ENCODE measurements at regions not wholly inside any gene's neighbourhood (a gene's known extent, or its start where the extent isn't known, plus 50 kb on each side); places are given as distances from the start of the nearest gene placed in this dataset.

- no peak for TF ChIP-seq POLR2A (IDR thresholded peaks at IDR 0.05)
- TF ChIP-seq CTCF (IDR thresholded peaks at IDR 0.05) = no peak
Measured at GRCh38 chr13:103757361-103757760, 691.1 kb upstream of the SLC10A2 start.

GRCh38 chr13:103754783-103755182 is 688.6 kb upstream of the SLC10A2 start:
- H3K4me3 ChIP-seq (ENCODE audit: low read depth, poor library complexity, severe bottlenecking) = no peak overlapping the region
- 78 to 80% methylated on average over 2 of the region's 2 CpGs for WGBS, 2 donors
- DNase-seq (ENCODE audit: low spot score in 2 of 2) = no peak
- no peak for TF ChIP-seq POLR2A (IDR thresholded peaks at IDR 0.05)
- no peak for TF ChIP-seq CTCF (IDR thresholded peaks at IDR 0.05)
- intact Hi-C loops (cut with DNase I; ENCODE audit: low total_unique reads) = no loop called here

More at GRCh38 chr13:103757361-103757760, 691.1 kb upstream of the SLC10A2 start:
- no peak for DNase-seq (ENCODE audit: low spot score in 2 of 2)
- intact Hi-C loops (cut with DNase I; ENCODE audit: low total_unique reads) = no loop called here
- no peak overlapping the region for H3K4me3 ChIP-seq (ENCODE audit: low read depth, poor library complexity, severe bottlenecking)

GRCh38 chr13:103734837-103735236 is 668.6 kb upstream of the SLC10A2 start:
- TF ChIP-seq CTCF (IDR thresholded peaks at IDR 0.05) (no peak), POLR2A (IDR thresholded peaks at IDR 0.05) (no peak)
- DNase-seq (ENCODE audit: low spot score in 2 of 2) = no peak
- no peak overlapping the region for H3K4me3 ChIP-seq (ENCODE audit: low read depth, poor library complexity, severe bottlenecking)
- intact Hi-C loops (cut with DNase I; ENCODE audit: low total_unique reads) = no loop called here
- WGBS, 2 donors = 74 to 76% methylated on average over 2 of the region's 2 CpGs

GRCh38 chr13:103731959-103732358 is 665.7 kb upstream of the SLC10A2 start:
- 79 to 82% methylated on average over 5 of the region's 5 CpGs for WGBS, 2 donors
- no peak for DNase-seq (ENCODE audit: low spot score in 2 of 2)
- intact Hi-C loops (cut with DNase I; ENCODE audit: low total_unique reads) = no loop called here
- TF ChIP-seq CTCF (IDR thresholded peaks at IDR 0.05) = no peak
- TF ChIP-seq POLR2A (IDR thresholded peaks at IDR 0.05) = no peak
- no peak overlapping the region for H3K4me3 ChIP-seq (ENCODE audit: low read depth, poor library complexity, severe bottlenecking)

GRCh38 chr13:103730407-103730806 is 664.2 kb upstream of the SLC10A2 start:
- intact Hi-C loops (cut with DNase I; ENCODE audit: low total_unique reads) = no loop called here
- DNase-seq (ENCODE audit: low spot score in 2 of 2) = no peak
- no peak overlapping the region for H3K4me3 ChIP-seq (ENCODE audit: low read depth, poor library complexity, severe bottlenecking)
- no peak for TF ChIP-seq CTCF (IDR thresholded peaks at IDR 0.05)
- WGBS, 2 donors = 70% methylated on average over 6 of the region's 6 CpGs

- 83 to 97% methylated on average over 1 of the region's 1 CpG for WGBS, 2 donors
- no peak for DNase-seq (ENCODE audit: low spot score in 2 of 2)
- TF ChIP-seq POLR2A (IDR thresholded peaks at IDR 0.05) (no peak), CTCF (IDR thresholded peaks at IDR 0.05) (no peak)
- intact Hi-C loops (cut with DNase I; ENCODE audit: low total_unique reads) = no loop called here
- no peak overlapping the region for H3K4me3 ChIP-seq (ENCODE audit: low read depth, poor library complexity, severe bottlenecking)
Measured at GRCh38 chr13:103726808-103727207, 660.6 kb upstream of the SLC10A2 start.

All from lower leg skin (tissue), 4 donors.